ENCODE measurements at regions not wholly inside any gene's neighbourhood (a gene's known extent, or its start where the extent isn't known, plus 50 kb on each side); places are given as distances from the start of the nearest gene placed in this dataset.

GRCh38 chr5:81906086-81906485 lies 65.7 kb upstream of the ATG10 start:
- no peak for TF ChIP-seq EZH2phosphoT487 (IDR thresholded peaks at IDR 0.05; ENCODE audit: borderline replicate concordance, low read depth, low read length)
- TF ChIP-seq CTCF (conservative IDR thresholded peaks at IDR 0.05; ENCODE audit: low read length) = no peak
